ENCODE measurements at regions not wholly inside any gene's neighbourhood (a gene's known extent, or its start where the extent isn't known, plus 50 kb on each side); places are given as distances from the start of the nearest gene placed in this dataset.

- Histone ChIP-seq H3K9ac (ENCODE audit: insufficient read depth in 1 of 2, low read length in 2 of 2) (no peak overlapping the region), H3K36me3 (ENCODE audit: control insufficient read depth in 4 of 4, insufficient read depth in 4 of 4, low read length in 4 of 4) (no peaks in the 10 kb centered on the region), H3K4me1 (ENCODE audit: control insufficient read depth in 5 of 5, insufficient read depth in 5 of 5, low read length in 5 of 5) (peaks cover 0 to 15% (median 0%) of the 10 kb centered on the region in 5 donors), H3K9me3 (ENCODE audit: control insufficient read depth in 4 of 4, insufficient read depth in 3 of 4, low read length in 3 of 4) (no peaks in the 10 kb centered on the region), H3K27me3 (ENCODE audit: control insufficient read depth in 3 of 3, insufficient read depth in 3 of 3, low read length in 2 of 3) (no peaks in the 10 kb centered on the region), H3K27ac (ENCODE audit: low read depth in 1 of 2, low read length in 1 of 2) (no peak overlapping the region), H3K4me3 (no peak overlapping the region)
- no peak for TF ChIP-seq CTCF (IDR thresholded peaks at IDR 0.05; ENCODE audit: control extremely low read depth, extremely low read depth)
- peak; percentile 70 to 88 (median 85) for DNase-seq
- WGBS, 2 donors: 48 to 51% methylated on average over 2 of the region's 2 CpGs
- no peak for ATAC-seq (ENCODE audit: insufficient read depth, low FRiP score)
Measured at GRCh38 chr4:79227860-79228259, 98.0 kb downstream of the NAA11 start.

GRCh38 chr4:79225360-79225759, 100.5 kb downstream of the NAA11 start:
- no peak for DNase-seq
- 31 to 62% methylated on average over 3 of the region's 3 CpGs for WGBS, 2 donors
- H3K4me3 ChIP-seq: no peak overlapping the region
- TF ChIP-seq CTCF (IDR thresholded peaks at IDR 0.05; ENCODE audit: control extremely low read depth, extremely low read depth): no peak
- H3K4me1 ChIP-seq (ENCODE audit: control insufficient read depth in 5 of 5, insufficient read depth in 5 of 5, low read length in 5 of 5): peaks cover 0 to 9% (median 0%) of the 10 kb centered on the region in 5 donors
- H3K36me3 ChIP-seq (ENCODE audit: control insufficient read depth in 4 of 4, insufficient read depth in 4 of 4, low read length in 4 of 4): no peaks in the 10 kb centered on the region
- no peaks in the 10 kb centered on the region for H3K9me3 ChIP-seq (ENCODE audit: control insufficient read depth in 4 of 4, insufficient read depth in 3 of 4, low read length in 3 of 4)
- no peaks in the 10 kb centered on the region for H3K27me3 ChIP-seq (ENCODE audit: control insufficient read depth in 3 of 3, insufficient read depth in 3 of 3, low read length in 2 of 3)
- no peak for ATAC-seq (ENCODE audit: insufficient read depth, low FRiP score)
- no peak overlapping the region for H3K27ac ChIP-seq (ENCODE audit: low read depth in 1 of 2, low read length in 1 of 2)
- H3K9ac ChIP-seq (ENCODE audit: insufficient read depth in 1 of 2, low read length in 2 of 2): no peak overlapping the region

- Histone ChIP-seq H3K9ac (ENCODE audit: insufficient read depth in 1 of 2, low read length in 2 of 2) (no peak overlapping the region), H3K27me3 (ENCODE audit: control insufficient read depth in 3 of 3, insufficient read depth in 3 of 3, low read length in 2 of 3) (no peaks in the 10 kb centered on the region), H3K9me3 (ENCODE audit: control insufficient read depth in 4 of 4, insufficient read depth in 3 of 4, low read length in 3 of 4) (no peaks in the 10 kb centered on the region), H3K4me1 (ENCODE audit: control insufficient read depth in 5 of 5, insufficient read depth in 5 of 5, low read length in 5 of 5) (peaks cover 0 to 9% (median 0%) of the 10 kb centered on the region in 5 donors), H3K36me3 (ENCODE audit: control insufficient read depth in 4 of 4, insufficient read depth in 4 of 4, low read length in 4 of 4) (no peaks in the 10 kb centered on the region), H3K27ac (ENCODE audit: low read depth in 1 of 2, low read length in 1 of 2) (no peak overlapping the region), H3K4me3 (no peak overlapping the region)
- 67 to 84% methylated on average over 2 of the region's 2 CpGs for WGBS, 2 donors
- ATAC-seq (ENCODE audit: insufficient read depth, low FRiP score) (no peak), DNase-seq (no peak)
- no peak for TF ChIP-seq CTCF (IDR thresholded peaks at IDR 0.05; ENCODE audit: control extremely low read depth, extremely low read depth)
Measured at GRCh38 chr4:79224777-79225104, 101.1 kb downstream of the NAA11 start.

- H3K4me3 ChIP-seq: no peak overlapping the region
- no peaks in the 10 kb centered on the region for H3K36me3 ChIP-seq (ENCODE audit: control insufficient read depth in 4 of 4, insufficient read depth in 4 of 4, low read length in 4 of 4)
- DNase-seq (no peak), ATAC-seq (ENCODE audit: insufficient read depth, low FRiP score) (no peak)
- H3K27me3 ChIP-seq (ENCODE audit: control insufficient read depth in 3 of 3, insufficient read depth in 3 of 3, low read length in 2 of 3): no peaks in the 10 kb centered on the region
- peaks cover 0 to 9% (median 0%) of the 10 kb centered on the region in 5 donors for H3K4me1 ChIP-seq (ENCODE audit: control insufficient read depth in 5 of 5, insufficient read depth in 5 of 5, low read length in 5 of 5)
- no peak for TF ChIP-seq CTCF (IDR thresholded peaks at IDR 0.05; ENCODE audit: control extremely low read depth, extremely low read depth)
- WGBS, 2 donors: 84 to 87% methylated on average over 5 of the region's 5 CpGs
- no peak overlapping the region for H3K27ac ChIP-seq (ENCODE audit: low read depth in 1 of 2, low read length in 1 of 2)
- no peaks in the 10 kb centered on the region for H3K9me3 ChIP-seq (ENCODE audit: control insufficient read depth in 4 of 4, insufficient read depth in 3 of 4, low read length in 3 of 4)
- H3K9ac ChIP-seq (ENCODE audit: insufficient read depth in 1 of 2, low read length in 2 of 2): no peak overlapping the region
Measured at GRCh38 chr4:79223993-79224776, 101.7 kb downstream of the NAA11 start.

Data from lung (tissue), 11 donors.